ENCODE measurements at regions not wholly inside any gene's neighbourhood (a gene's known extent, or its start where the extent isn't known, plus 50 kb on each side); places are given as distances from the start of the nearest gene placed in this dataset.

GRCh38 chr3:31255007-31255581 lies 277.6 kb upstream of the STT3B start:
- Histone ChIP-seq H3K27me3 (ENCODE audit: insufficient read depth, low read length) (no peaks in the 10 kb centered on the region), H3K79me2 (ENCODE audit: insufficient read depth, low read length) (no peaks in the 10 kb centered on the region), H4K20me1 (ENCODE audit: insufficient read depth, low read length) (no peaks in the 10 kb centered on the region), H3K4me1 (ENCODE audit: insufficient read depth, low read length) (no peaks in the 10 kb centered on the region), H3K4me2 (ENCODE audit: low read length) (no peak overlapping the region), H3K9me3 (ENCODE audit: insufficient read depth, low read depth, low read length) (peaks cover 5% of the 10 kb centered on the region), H2AFZ (ENCODE audit: low read depth, low read length) (no peak overlapping the region), H3K4me3 (ENCODE audit: insufficient read depth, low read depth, low read length) (no peak overlapping the region), H3K27ac (ENCODE audit: low read depth, low read length) (no peak overlapping the region), H3K9ac (ENCODE audit: low read length) (no peak overlapping the region), H3K36me3 (ENCODE audit: insufficient read depth, low read length) (no peaks in the 10 kb centered on the region)
- peaks cover 6% of the 10 kb centered on the region for H3K4me1 Mint-ChIP-seq (ENCODE audit: low read depth, unreplicated experiment)
- peak; percentile 47 for FAIRE-seq
- peaks cover 8% of the 10 kb centered on the region for H3K27me3 Mint-ChIP-seq (ENCODE audit: low read depth, unreplicated experiment)
- H3K4me3 Mint-ChIP-seq (ENCODE audit: unreplicated experiment) = no peak overlapping the region
- no peak for TF ChIP-seq CTCF (IDR thresholded peaks at IDR 0.05; ENCODE audit: insufficient read depth, low read depth, low read length)
- no peak for TF ChIP-seq EZH2 (IDR thresholded peaks at IDR 0.05; ENCODE audit: insufficient read depth, low read length)
- no peak for DNase-seq (ENCODE audit: low read depth)
- peaks cover 10% of the 10 kb centered on the region for H3K9me3 Mint-ChIP-seq (ENCODE audit: unreplicated experiment)
- no peak overlapping the region for H3K27ac Mint-ChIP-seq (ENCODE audit: unreplicated experiment)
- no peaks in the 10 kb centered on the region for H3K36me3 Mint-ChIP-seq (ENCODE audit: low read depth, unreplicated experiment)

GRCh38 chr3:31262201-31262600 lies 270.5 kb upstream of the STT3B start:
- no peaks in the 10 kb centered on the region for H3K4me1 ChIP-seq (ENCODE audit: insufficient read depth, low read length)
- Mint-ChIP-seq H3K4me1 (ENCODE audit: low read depth, unreplicated experiment) (no peaks in the 10 kb centered on the region), H3K36me3 (ENCODE audit: low read depth, unreplicated experiment) (no peaks in the 10 kb centered on the region), H3K27ac (ENCODE audit: unreplicated experiment) (no peak overlapping the region), H3K4me3 (ENCODE audit: unreplicated experiment) (no peak overlapping the region), H3K9me3 (ENCODE audit: unreplicated experiment) (peaks cover 9% of the 10 kb centered on the region), H3K27me3 (ENCODE audit: low read depth, unreplicated experiment) (no peaks in the 10 kb centered on the region)
- no peaks in the 10 kb centered on the region for H3K79me2 ChIP-seq (ENCODE audit: insufficient read depth, low read length)
- H3K4me3 ChIP-seq (ENCODE audit: insufficient read depth, low read depth, low read length) = no peak overlapping the region
- H3K36me3 ChIP-seq (ENCODE audit: insufficient read depth, low read length) = no peaks in the 10 kb centered on the region
- H3K27me3 ChIP-seq (ENCODE audit: insufficient read depth, low read length) = no peaks in the 10 kb centered on the region
- H3K4me2 ChIP-seq (ENCODE audit: low read length) = no peak overlapping the region
- no peaks in the 10 kb centered on the region for H4K20me1 ChIP-seq (ENCODE audit: insufficient read depth, low read length)
- no peak for FAIRE-seq
- H3K27ac ChIP-seq (ENCODE audit: low read depth, low read length) = no peak overlapping the region
- no peak overlapping the region for H3K9ac ChIP-seq (ENCODE audit: low read length)
- no peak for DNase-seq (ENCODE audit: low read depth)
- H2AFZ ChIP-seq (ENCODE audit: low read depth, low read length) = no peak overlapping the region
- H3K9me3 ChIP-seq (ENCODE audit: insufficient read depth, low read depth, low read length) = no peaks in the 10 kb centered on the region
- TF ChIP-seq EZH2 (IDR thresholded peaks at IDR 0.05; ENCODE audit: insufficient read depth, low read length) (no peak), CTCF (IDR thresholded peaks at IDR 0.05; ENCODE audit: insufficient read depth, low read depth, low read length) (no peak)

- H3K4me1 ChIP-seq (ENCODE audit: insufficient read depth, low read length) = no peaks in the 10 kb centered on the region
- no peaks in the 10 kb centered on the region for H4K20me1 ChIP-seq (ENCODE audit: insufficient read depth, low read length)
- H3K27ac Mint-ChIP-seq (ENCODE audit: unreplicated experiment) = no peak overlapping the region
- no peak for FAIRE-seq
- no peaks in the 10 kb centered on the region for H3K36me3 ChIP-seq (ENCODE audit: insufficient read depth, low read length)
- no peak overlapping the region for H3K9ac ChIP-seq (ENCODE audit: low read length)
- H3K4me3 ChIP-seq (ENCODE audit: insufficient read depth, low read depth, low read length) = no peak overlapping the region
- DNase-seq (ENCODE audit: low read depth) = no peak
- no peak for TF ChIP-seq CTCF (IDR thresholded peaks at IDR 0.05; ENCODE audit: insufficient read depth, low read depth, low read length)
- TF ChIP-seq EZH2 (IDR thresholded peaks at IDR 0.05; ENCODE audit: insufficient read depth, low read length) = no peak
- no peak overlapping the region for H3K4me2 ChIP-seq (ENCODE audit: low read length)
- H3K9me3 Mint-ChIP-seq (ENCODE audit: unreplicated experiment) = peaks cover 9% of the 10 kb centered on the region
- H3K79me2 ChIP-seq (ENCODE audit: insufficient read depth, low read length) = no peaks in the 10 kb centered on the region
- H3K9me3 ChIP-seq (ENCODE audit: insufficient read depth, low read depth, low read length) = no peaks in the 10 kb centered on the region
- no peak overlapping the region for H3K4me3 Mint-ChIP-seq (ENCODE audit: unreplicated experiment)
- peaks cover 3% of the 10 kb centered on the region for H3K27me3 Mint-ChIP-seq (ENCODE audit: low read depth, unreplicated experiment)
- H3K27ac ChIP-seq (ENCODE audit: low read depth, low read length) = no peak overlapping the region
- H3K4me1 Mint-ChIP-seq (ENCODE audit: low read depth, unreplicated experiment) = no peaks in the 10 kb centered on the region
- no peak overlapping the region for H2AFZ ChIP-seq (ENCODE audit: low read depth, low read length)
- no peaks in the 10 kb centered on the region for H3K27me3 ChIP-seq (ENCODE audit: insufficient read depth, low read length)
- no peaks in the 10 kb centered on the region for H3K36me3 Mint-ChIP-seq (ENCODE audit: low read depth, unreplicated experiment)
These were observed 268.8 kb upstream of the STT3B start for GRCh38 chr3:31263897-31264296.
